Body of pancreas (tissue), 4 donors: ENCODE measurements at regions not wholly inside any gene's neighbourhood (a gene's known extent, or its start where the extent isn't known, plus 50 kb on each side); places are given as distances from the start of the nearest gene placed in this dataset.

ENCODE experiments used
- ATAC-seq: fragments of 150-250 bp; one replicate; pipeline ENCODE4 v1.9.1; 2016
- DNase-seq, 4 donors: peaks; one replicate each; pipeline ENCODE4 v3.0.0-alpha.2; 2019
- H3K27ac ChIP-seq, 4 donors: fragments of 200-600 bp; sonication (generic); 1 replicate in 3 of 4; 2 replicates in 1 of 4; pipeline versions ENCODE4 v1.5.1 to v1.6.1; 2016 to 2019; ENCODE audit warnings: mild to moderate bottlenecking in 1 of 4, mixed read lengths in 1 of 4, moderate library complexity in 1 of 4
- H3K27me3 ChIP-seq, 2 donors: fragments of 200-600 bp; sonication (generic); one replicate each; pipeline ENCODE4 v1.6.0; 2016; ENCODE audit warnings: mild to moderate bottlenecking in 1 of 2
- H3K36me3 ChIP-seq, 2 donors: fragments of 200-600 bp; sonication (generic); replicated peaks in 1 of 2; 2 replicates each; pipeline ENCODE4 v1.5.1; 2016; ENCODE audit warnings: low read depth in 2 of 2; ENCODE audit not compliant: insufficient read depth in 1 of 2
- H3K4me1 ChIP-seq: fragments of 200-600 bp; sonication (generic); one replicate; pipeline ENCODE4 v1.6.0; 2016
- H3K4me3 ChIP-seq, 2 donors: fragments of 200-600 bp; sonication (generic); 1 replicate in 1 of 2; 2 replicates in 1 of 2; pipeline ENCODE4 v1.5.1; 2016 to 2019
- H3K9me3 ChIP-seq, 3 donors: fragments of 200-600 bp; sonication (generic); 1 replicate in 2 of 3; 2 replicates in 1 of 3; pipeline ENCODE4 v1.5.1; 2016
- CTCF ChIP-seq, 7 experiments: fragments of 450-650 bp in 4 of 7; fragments of 200-600 bp in 3 of 7; sonication (generic) in 3 of 7; IDR thresholded peaks; one replicate each; pipeline ENCODE4 v1.5.1; 2016 to 2019; ENCODE audit warnings: antibody characterized with exemption in 7 of 7
- POLR2A ChIP-seq, 3 donors: fragments of 450-650 bp; IDR thresholded peaks; one replicate each; pipeline ENCODE4 v1.6.1; 2016; ENCODE audit warnings: antibody characterized with exemption in 3 of 3, mild to moderate bottlenecking in 2 of 3
- WGBS, 2 donors: methylation state at CpG; one replicate each; pipeline ENCODE4 v1.1.5; 2017; 5-methylcytosine and 5-hydroxymethylcytosine counted together
- intact Hi-C: fragments of 100-400 bp; cut with DNase I; formaldehyde crosslinking; loops from one replicate; pipeline ENCODE4 v1.15.1; 2023

GRCh38 chr11:109015283-109015682 is 350.4 kb downstream of the DDX10 start:
- intact Hi-C loops = no loop called here
- Histone ChIP-seq H3K27ac (no peak overlapping the region), H3K27me3 (no peaks in the 10 kb centered on the region), H3K9me3 (no peaks in the 10 kb centered on the region), H3K36me3 (no peaks in the 10 kb centered on the region), H3K4me1 (no peaks in the 10 kb centered on the region), H3K4me3 (no peak overlapping the region)
- ATAC-seq (no peak), DNase-seq (no peak)
- TF ChIP-seq CTCF (IDR thresholded peaks at IDR 0.05) (no peak), POLR2A (IDR thresholded peaks at IDR 0.05) (no peak)
- 59 to 65% methylated on average over 5 of the region's 5 CpGs for WGBS, 2 donors

GRCh38 chr11:109016724-109017123 is 351.9 kb downstream of the DDX10 start:
- Histone ChIP-seq H3K9me3 (no peaks in the 10 kb centered on the region), H3K27me3 (no peaks in the 10 kb centered on the region), H3K36me3 (no peaks in the 10 kb centered on the region), H3K4me1 (no peaks in the 10 kb centered on the region), H3K4me3 (no peak overlapping the region), H3K27ac (no peak overlapping the region)
- TF ChIP-seq CTCF (IDR thresholded peaks at IDR 0.05) (no peak), POLR2A (IDR thresholded peaks at IDR 0.05) (no peak)
- intact Hi-C loops = no loop called here
- no peak for ATAC-seq
- WGBS, 2 donors = 41 to 80% methylated on average over 1 of the region's 1 CpG
- no peak for DNase-seq

GRCh38 chr11:109017489-109017888 is 352.6 kb downstream of the DDX10 start:
- no peak overlapping the region for H3K27ac ChIP-seq
- no peaks in the 10 kb centered on the region for H3K36me3 ChIP-seq
- H3K4me1 ChIP-seq = no peaks in the 10 kb centered on the region
- TF ChIP-seq CTCF (IDR thresholded peaks at IDR 0.05) = no peak
- TF ChIP-seq POLR2A (IDR thresholded peaks at IDR 0.05) = no peak
- no peaks in the 10 kb centered on the region for H3K9me3 ChIP-seq
- DNase-seq = no peak
- H3K4me3 ChIP-seq = no peak overlapping the region
- intact Hi-C loops = no loop called here
- WGBS, 2 donors = 65 to 79% methylated on average over 6 of the region's 6 CpGs
- no peak for ATAC-seq
- H3K27me3 ChIP-seq = no peaks in the 10 kb centered on the region

GRCh38 chr11:109018639-109019038 is 353.8 kb downstream of the DDX10 start:
- no peaks in the 10 kb centered on the region for H3K4me1 ChIP-seq
- H3K36me3 ChIP-seq = no peaks in the 10 kb centered on the region
- no peaks in the 10 kb centered on the region for H3K9me3 ChIP-seq
- intact Hi-C loops = no loop called here
- H3K27ac ChIP-seq = no peak overlapping the region
- ATAC-seq (no peak), DNase-seq (no peak)
- H3K27me3 ChIP-seq = no peaks in the 10 kb centered on the region
- 52 to 76% methylated on average over 3 of the region's 3 CpGs for WGBS, 2 donors
- no peak overlapping the region for H3K4me3 ChIP-seq
- no peak for TF ChIP-seq POLR2A (IDR thresholded peaks at IDR 0.05)
- TF ChIP-seq CTCF (IDR thresholded peaks at IDR 0.05) = no peak

- H3K27ac ChIP-seq = no peak overlapping the region
- WGBS, 2 donors = 63 to 64% methylated on average over 7 of the region's 7 CpGs
- no peaks in the 10 kb centered on the region for H3K9me3 ChIP-seq
- no peaks in the 10 kb centered on the region for H3K4me1 ChIP-seq
- no peaks in the 10 kb centered on the region for H3K36me3 ChIP-seq
- no peak overlapping the region for H3K4me3 ChIP-seq
- H3K27me3 ChIP-seq = no peaks in the 10 kb centered on the region
- ATAC-seq = no peak
- DNase-seq = no peak
- no peak for TF ChIP-seq POLR2A (IDR thresholded peaks at IDR 0.05)
- no peak for TF ChIP-seq CTCF (IDR thresholded peaks at IDR 0.05)
- intact Hi-C loops = no loop called here
Measured at GRCh38 chr11:109019342-109019936, 354.6 kb downstream of the DDX10 start.
